ENCODE measurements at regions not wholly inside any gene's neighbourhood (a gene's known extent, or its start where the extent isn't known, plus 50 kb on each side); places are given as distances from the start of the nearest gene placed in this dataset.

- no peak for DNase-seq (ENCODE audit: extremely low spot score in 2 of 2)
- intact Hi-C loops (cut with DNase I), result no loop called here
- TF ChIP-seq POLR2A (IDR thresholded peaks at IDR 0.05) (no peak), CTCF (IDR thresholded peaks at IDR 0.05) (no peak), POLR2AphosphoS5 (IDR thresholded peaks at IDR 0.05; ENCODE audit: insufficient read depth in 1 of 2, low read depth in 1 of 2) (no peak)
- H3K27me3 ChIP-seq, result no peaks in the 10 kb centered on the region
- H3K36me3 ChIP-seq, result no peaks in the 10 kb centered on the region
- H3K4me3 ChIP-seq, result no peak overlapping the region
- no peak overlapping the region for H3K27ac ChIP-seq
- no peaks in the 10 kb centered on the region for H3K4me1 ChIP-seq
- H3K9me3 ChIP-seq, result no peaks in the 10 kb centered on the region
These were observed 1267.9 kb downstream of the MRPL39 start for GRCh38 chr21:24339406-24339805.

GRCh38 chr21:24336491-24336890 is 1270.8 kb downstream of the MRPL39 start:
- Histone ChIP-seq H3K4me1 (no peaks in the 10 kb centered on the region), H3K27me3 (no peaks in the 10 kb centered on the region), H3K9me3 (no peaks in the 10 kb centered on the region), H3K36me3 (no peaks in the 10 kb centered on the region), H3K4me3 (no peak overlapping the region), H3K27ac (no peak overlapping the region)
- intact Hi-C loops (cut with DNase I), result no loop called here
- TF ChIP-seq POLR2AphosphoS5 (IDR thresholded peaks at IDR 0.05; ENCODE audit: insufficient read depth in 1 of 2, low read depth in 1 of 2) (no peak), POLR2A (IDR thresholded peaks at IDR 0.05) (no peak), CTCF (IDR thresholded peaks at IDR 0.05) (no peak)
- no peak for DNase-seq (ENCODE audit: extremely low spot score in 2 of 2)

- Histone ChIP-seq H3K27me3 (no peaks in the 10 kb centered on the region), H3K27ac (no peak overlapping the region), H3K4me3 (no peak overlapping the region), H3K36me3 (no peaks in the 10 kb centered on the region), H3K9me3 (no peaks in the 10 kb centered on the region), H3K4me1 (no peaks in the 10 kb centered on the region)
- no peak for DNase-seq (ENCODE audit: extremely low spot score in 2 of 2)
- TF ChIP-seq CTCF (IDR thresholded peaks at IDR 0.05) (no peak), POLR2AphosphoS5 (IDR thresholded peaks at IDR 0.05; ENCODE audit: insufficient read depth in 1 of 2, low read depth in 1 of 2) (no peak), POLR2A (IDR thresholded peaks at IDR 0.05) (no peak)
- intact Hi-C loops (cut with DNase I), result no loop called here
These were observed 1283.7 kb downstream of the MRPL39 start for GRCh38 chr21:24323536-24323935.

- Histone ChIP-seq H3K4me3 (no peak overlapping the region), H3K36me3 (no peaks in the 10 kb centered on the region), H3K27me3 (no peaks in the 10 kb centered on the region), H3K27ac (no peak overlapping the region), H3K9me3 (no peaks in the 10 kb centered on the region), H3K4me1 (no peaks in the 10 kb centered on the region)
- TF ChIP-seq POLR2A (IDR thresholded peaks at IDR 0.05) (no peak), CTCF (IDR thresholded peaks at IDR 0.05) (no peak), POLR2AphosphoS5 (IDR thresholded peaks at IDR 0.05; ENCODE audit: insufficient read depth in 1 of 2, low read depth in 1 of 2) (no peak)
- intact Hi-C loops (cut with DNase I), result no loop called here
- DNase-seq (ENCODE audit: extremely low spot score in 2 of 2), result no peak
These were observed 1290.9 kb downstream of the MRPL39 start for GRCh38 chr21:24316277-24316922.

GRCh38 chr21:24310788-24311187 is 1296.5 kb downstream of the MRPL39 start:
- Histone ChIP-seq H3K36me3 (no peaks in the 10 kb centered on the region), H3K4me1 (no peaks in the 10 kb centered on the region), H3K27me3 (no peaks in the 10 kb centered on the region), H3K27ac (no peak overlapping the region), H3K4me3 (no peak overlapping the region), H3K9me3 (no peaks in the 10 kb centered on the region)
- intact Hi-C loops (cut with DNase I), result no loop called here
- DNase-seq (ENCODE audit: extremely low spot score in 2 of 2), result no peak
- TF ChIP-seq CTCF (IDR thresholded peaks at IDR 0.05), result no peak
- TF ChIP-seq POLR2AphosphoS5 (IDR thresholded peaks at IDR 0.05; ENCODE audit: insufficient read depth in 1 of 2, low read depth in 1 of 2), result no peak
- no peak for TF ChIP-seq POLR2A (IDR thresholded peaks at IDR 0.05)

Data from vagina (tissue), 2 donors.